CD14-positive monocyte (primary cell): ENCODE measurements at regions not wholly inside any gene's neighbourhood (a gene's known extent, or its start where the extent isn't known, plus 50 kb on each side); places are given as distances from the start of the nearest gene placed in this dataset.
A peak's percentile ranks its signal among the peaks of the same experiment; 100 is the strongest.
"Not testable (repeated sequence)": the region's sequence is repeated elsewhere in the genome, so short reads cannot be mapped to it uniquely, and the experiment has no call there.

Experiments
- DNase-seq, 3 donors: peaks; one replicate each; pipeline ENCODE4 v3.0.0-alpha.2; 2011 to 2022
- H2AFZ ChIP-seq: 2 replicates; pipeline ENCODE4 v1.6.0; 2012; ENCODE audit warnings: mild to moderate bottlenecking, low read depth, low read length, inconsistent platforms; ENCODE audit not compliant: insufficient read depth, poor library complexity, severe bottlenecking
- H3K27ac ChIP-seq, 2 donors: 1 replicate in 1 of 2; 2 replicates in 1 of 2; pipeline ENCODE4 v1.5.1; 2012 to 2013; ENCODE audit warnings: low read length in 2 of 2, control low read depth in 1 of 2, inconsistent platforms in 1 of 2, low read depth in 1 of 2, mild to moderate bottlenecking in 1 of 2
- H3K27me3 ChIP-seq, 2 donors: one replicate each; pipeline versions ENCODE4 v1.6.0 to v1.6.1; 2011 to 2013; ENCODE audit warnings: low read length in 2 of 2; ENCODE audit not compliant: control insufficient read depth in 2 of 2, insufficient read depth in 2 of 2
- H3K36me3 ChIP-seq, 2 donors: replicated peaks in 1 of 2; 1 replicate in 1 of 2; 2 replicates in 1 of 2; pipeline versions ENCODE4 v1.5.1 to v1.6.1; 2012 to 2013; ENCODE audit warnings: low read length in 2 of 2, control low read depth in 1 of 2, inconsistent platforms in 1 of 2, mild to moderate bottlenecking in 1 of 2; ENCODE audit not compliant: insufficient read depth in 2 of 2, control insufficient read depth in 1 of 2
- H3K4me1 ChIP-seq, 2 donors: 1 replicate in 1 of 2; 2 replicates in 1 of 2; pipeline versions ENCODE4 v1.5.1 to v1.6.1; 2012 to 2013; ENCODE audit warnings: low read length in 2 of 2, control low read depth in 1 of 2, inconsistent platforms in 1 of 2, mild to moderate bottlenecking in 1 of 2, moderate library complexity in 1 of 2; ENCODE audit not compliant: insufficient read depth in 2 of 2, control insufficient read depth in 1 of 2
- H3K4me2 ChIP-seq: replicated peaks from 2 replicates; pipeline ENCODE3; 2012; ENCODE audit warnings: low read length, moderate library complexity, mild to moderate bottlenecking; ENCODE audit not compliant: poor library complexity, severe bottlenecking; ENCODE audit errors: extremely low read depth
- H3K4me3 ChIP-seq, 3 experiments: fragments of 200-600 bp in 1 of 3; sonication (generic) in 1 of 3; replicated peaks in 1 of 3; 1 replicate in 2 of 3; 2 replicates in 1 of 3; pipeline ENCODE4 v1.5.1; 2011 to 2013; ENCODE audit warnings: low read length in 3 of 3, mild to moderate bottlenecking in 3 of 3, control low read depth in 2 of 3, low read depth in 2 of 3, inconsistent platforms in 1 of 3, moderate library complexity in 1 of 3
- H3K79me2 ChIP-seq: 2 replicates; pipeline ENCODE4 v1.6.0; 2012; ENCODE audit warnings: mild to moderate bottlenecking, control low read depth, inconsistent platforms, low read length, moderate library complexity; ENCODE audit not compliant: insufficient read depth
- H3K9ac ChIP-seq: 2 replicates; pipeline ENCODE4 v1.6.0; 2017; ENCODE audit warnings: low read length, mild to moderate bottlenecking; ENCODE audit not compliant: insufficient read depth, poor library complexity, severe bottlenecking
- H3K9me3 ChIP-seq, 2 donors: replicated peaks in 1 of 2; 1 replicate in 1 of 2; 2 replicates in 1 of 2; pipeline versions ENCODE4 v1.5.1 to v1.6.1; 2012 to 2013; ENCODE audit warnings: low read length in 2 of 2, control low read depth in 1 of 2; ENCODE audit not compliant: control insufficient read depth in 1 of 2, insufficient read depth in 1 of 2
- H4K20me1 ChIP-seq: 2 replicates; pipeline ENCODE4 v1.6.0; 2012; ENCODE audit warnings: mild to moderate bottlenecking, low read length, control low read depth, moderate library complexity; ENCODE audit not compliant: insufficient read depth
- H3K27ac Mint-ChIP-seq, 7 donors: one replicate each; pipeline ENCODE4 v1.8.0; 2020; ENCODE audit warnings: mild to moderate bottlenecking in 7 of 7, mixed read lengths in 7 of 7, moderate library complexity in 6 of 7, inconsistent platforms in 2 of 7
- H3K27me3 Mint-ChIP-seq, 3 donors: one replicate each; pipeline ENCODE4 v1.8.0; 2021 to 2022; ENCODE audit warnings: low read depth in 3 of 3, mild to moderate bottlenecking in 3 of 3, mixed read lengths in 3 of 3, moderate library complexity in 3 of 3, inconsistent platforms in 1 of 3
- H3K36me3 Mint-ChIP-seq, 2 donors: one replicate each; pipeline ENCODE4 v1.8.0; 2020; ENCODE audit warnings: mixed read lengths in 2 of 2, inconsistent platforms in 1 of 2, mild to moderate bottlenecking in 1 of 2
- H3K4me1 Mint-ChIP-seq: one replicate; pipeline ENCODE4 v1.8.0; 2020; ENCODE audit warnings: mild to moderate bottlenecking, mixed read lengths
- H3K4me3 Mint-ChIP-seq, 2 donors: one replicate each; pipeline ENCODE4 v1.8.0; 2020; ENCODE audit warnings: mild to moderate bottlenecking in 2 of 2, mixed read lengths in 2 of 2, moderate library complexity in 1 of 2
- H3K9me3 Mint-ChIP-seq, 7 donors: one replicate each; pipeline ENCODE4 v1.8.0; 2020 to 2022; ENCODE audit warnings: mixed read lengths in 7 of 7, mild to moderate bottlenecking in 6 of 7, moderate library complexity in 6 of 7, inconsistent platforms in 2 of 7
- WGBS: methylation state at CpG from one replicate; pipeline ENCODE4 v1.1.5; 2013; ENCODE audit warnings: missing lambda C conversion rate; ENCODE audit not compliant: insufficient coverage; 5-methylcytosine and 5-hydroxymethylcytosine counted together
- intact Hi-C, 2 donors: fragments of 100-400 bp; cut with micrococcal nuclease; formaldehyde crosslinking; loops; one replicate each; pipeline versions ENCODE4 v1.15.0 to v1.15.1; 2023

DNA sequence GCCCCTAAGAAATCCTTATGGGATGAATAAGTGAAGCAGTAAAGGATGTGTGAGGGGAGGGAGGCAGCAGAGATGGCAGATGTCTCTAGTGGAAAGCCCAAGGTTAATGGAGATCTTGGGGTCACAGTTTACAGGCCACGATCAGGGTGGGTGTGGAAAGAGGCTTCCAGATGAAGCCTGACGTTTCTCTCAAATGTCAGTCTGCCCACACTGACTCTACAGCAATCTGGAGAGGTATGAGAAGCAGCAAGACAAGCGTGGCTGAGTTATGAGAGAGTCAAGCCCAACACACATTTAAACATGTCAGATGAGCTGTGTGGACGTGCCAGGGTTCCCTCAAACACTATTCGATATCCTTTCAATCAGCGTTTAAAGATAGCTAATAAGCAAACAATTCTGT lies 308.2 kb downstream of the BCL2L11 start:
- H3K36me3 Mint-ChIP-seq, result peaks cover 9 to 11% of the 10 kb centered on the region in 2 donors
- H3K27me3 ChIP-seq, H4K20me1 ChIP-seq, H3K36me3 ChIP-seq, H3K4me2 ChIP-seq, intact Hi-C loops, H3K9me3 Mint-ChIP-seq, H3K79me2 ChIP-seq, H3K27ac ChIP-seq, H3K4me3 Mint-ChIP-seq, H3K9me3 ChIP-seq, H2AFZ ChIP-seq, DNase-seq, H3K9ac ChIP-seq, H3K27me3 Mint-ChIP-seq, H3K4me3 ChIP-seq: not testable (repeated sequence)
- peaks cover 26% of the 10 kb centered on the region for H3K4me1 Mint-ChIP-seq
- H3K27ac Mint-ChIP-seq, result peak overlapping the region in 2 of 7 donors; percentile 70 to 78
- H3K4me1 ChIP-seq, result peaks cover 28 to 33% of the 10 kb centered on the region in 2 donors
- no CpG with 5 or more reads among the region's 6 CpGs for WGBS

DNA sequence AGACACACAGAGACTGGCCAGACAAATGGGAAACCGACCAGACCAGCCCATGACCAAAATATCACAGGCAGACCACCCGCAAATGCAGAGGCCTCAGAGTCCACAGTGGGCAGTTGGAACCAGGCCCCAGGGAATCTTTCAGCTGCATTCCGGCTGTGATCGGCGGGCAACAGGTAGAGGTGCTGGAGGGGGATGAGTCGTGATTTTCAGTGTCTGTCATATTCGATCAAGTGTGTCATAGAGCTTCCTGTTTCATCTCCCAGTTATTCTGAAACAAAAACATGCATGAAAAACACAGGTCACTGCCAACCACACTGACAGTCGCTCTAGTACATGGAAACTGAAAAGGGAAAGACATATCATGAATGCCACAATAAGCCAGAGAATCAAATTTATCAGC lies 308.6 kb downstream of the BCL2L11 start:
- Mint-ChIP-seq H3K36me3 (peaks cover 9 to 11% of the 10 kb centered on the region in 2 donors), H3K4me1 (peaks cover 27% of the 10 kb centered on the region)
- H3K9me3 Mint-ChIP-seq, H3K27ac Mint-ChIP-seq, H3K27me3 ChIP-seq, H3K4me3 ChIP-seq, H4K20me1 ChIP-seq, intact Hi-C loops, H3K9ac ChIP-seq, H3K79me2 ChIP-seq, H3K9me3 ChIP-seq, H2AFZ ChIP-seq, H3K4me3 Mint-ChIP-seq, DNase-seq, H3K4me2 ChIP-seq, H3K27me3 Mint-ChIP-seq, H3K36me3 ChIP-seq, H3K27ac ChIP-seq: not testable (repeated sequence)
- WGBS, result no CpG with 5 or more reads among the region's 8 CpGs
- peaks cover 28 to 34% of the 10 kb centered on the region in 2 donors for H3K4me1 ChIP-seq

DNA sequence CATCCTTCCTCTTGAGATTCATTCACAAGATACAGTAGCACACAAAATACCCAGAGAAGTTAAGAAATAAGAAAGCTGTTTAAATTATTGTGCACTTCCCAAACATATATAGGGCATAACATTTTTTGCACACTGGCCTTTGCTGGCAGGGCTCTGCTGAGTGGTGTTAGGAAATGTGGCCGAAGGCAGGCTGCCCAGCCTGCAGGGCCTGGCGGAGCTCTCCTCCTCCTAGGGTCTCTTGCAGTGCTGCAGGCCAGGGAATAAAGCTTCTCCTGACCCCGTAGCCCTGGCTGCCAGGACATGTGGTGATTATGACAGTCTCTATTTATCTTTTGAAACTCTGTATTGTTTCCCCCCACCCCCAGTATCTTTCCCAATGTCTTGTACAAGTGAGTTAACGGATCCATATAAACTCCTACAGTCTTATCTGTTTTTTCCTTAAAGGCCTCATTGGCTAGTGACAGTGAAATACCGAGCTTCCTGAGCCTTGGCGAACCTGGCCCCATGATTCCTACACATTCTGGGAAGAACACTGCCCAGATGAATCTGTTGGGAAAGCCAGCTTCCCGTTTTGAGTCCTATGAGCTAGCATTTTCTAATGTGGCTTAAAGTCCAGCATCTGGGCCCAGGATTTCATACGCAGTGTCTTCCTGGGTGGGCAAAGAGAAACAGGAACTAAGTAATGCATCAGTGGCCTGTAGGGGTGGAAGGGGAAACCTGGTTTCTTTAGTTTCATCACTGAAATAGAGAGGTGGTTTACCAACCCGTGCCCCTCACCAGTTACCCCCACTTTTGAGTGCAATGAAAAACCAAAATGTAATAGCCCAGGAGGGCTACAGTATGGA lies 310.3 kb downstream of the BCL2L11 start:
- H3K4me3 ChIP-seq, intact Hi-C loops, DNase-seq, H2AFZ ChIP-seq, H3K36me3 ChIP-seq, H4K20me1 ChIP-seq, H3K79me2 ChIP-seq, H3K9me3 ChIP-seq, H3K27me3 Mint-ChIP-seq, H3K9ac ChIP-seq, H3K27me3 ChIP-seq, H3K9me3 Mint-ChIP-seq, H3K4me2 ChIP-seq: not testable (repeated sequence)
- Mint-ChIP-seq H3K27ac (peak overlapping the region; percentile 79 to 92 (median 90)), H3K4me1 (peaks cover 27% of the 10 kb centered on the region), H3K4me3 (peak overlapping the region in 1 of 2 donors; percentile 46), H3K36me3 (peaks cover 9 to 11% of the 10 kb centered on the region in 2 donors)
- WGBS, result no CpG with 5 or more reads among the region's 9 CpGs
- peaks cover 28 to 34% of the 10 kb centered on the region in 2 donors for H3K4me1 ChIP-seq
- peak overlapping the region; percentile 41 to 44 for H3K27ac ChIP-seq

DNA sequence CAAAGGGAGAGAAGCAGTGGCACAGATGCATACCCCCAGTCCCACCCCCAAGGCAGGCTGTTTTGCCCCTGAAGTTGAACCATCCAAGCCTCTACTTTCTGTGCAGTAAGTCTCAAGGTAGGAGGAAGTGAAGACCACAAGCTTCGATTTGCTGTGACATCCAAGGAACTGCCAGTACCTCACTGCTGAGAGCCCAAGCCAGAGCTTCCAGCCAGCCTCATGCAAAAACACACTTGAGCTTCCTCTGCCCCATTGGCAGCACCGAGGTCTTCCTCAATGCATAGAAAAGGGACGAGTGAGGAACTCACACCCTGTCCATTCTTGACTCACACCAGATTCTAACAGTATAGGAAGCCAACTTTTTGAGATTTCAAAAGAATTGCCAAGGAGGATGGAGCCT lies 311.7 kb downstream of the BCL2L11 start:
- H3K27ac Mint-ChIP-seq, result peak overlapping the region; percentile 42 to 84 (median 72)
- H3K9me3 ChIP-seq, H3K9me3 Mint-ChIP-seq, H3K79me2 ChIP-seq, H3K27me3 ChIP-seq, H3K9ac ChIP-seq, H3K27me3 Mint-ChIP-seq, H3K4me3 ChIP-seq, H3K36me3 ChIP-seq, H3K4me2 ChIP-seq, H3K36me3 Mint-ChIP-seq, intact Hi-C loops, H3K4me3 Mint-ChIP-seq, H2AFZ ChIP-seq, H4K20me1 ChIP-seq: not testable (repeated sequence)
- peak overlapping the region in 1 of 2 donors; percentile 40 for H3K27ac ChIP-seq
- no CpG with 5 or more reads among the region's 3 CpGs for WGBS
- peak in 2 of 3 donors; percentile 24 to 51 for DNase-seq
- H3K4me1 Mint-ChIP-seq, result peaks cover 27% of the 10 kb centered on the region
- H3K4me1 ChIP-seq, result peaks cover 28 to 34% of the 10 kb centered on the region in 2 donors
